Right kidney (tissue), 1 donor: ENCODE measurements at regions not wholly inside any gene's neighbourhood (a gene's known extent, or its start where the extent isn't known, plus 50 kb on each side); places are given as distances from the start of the nearest gene placed in this dataset.

ENCODE experiments used
- DNase-seq: peaks from one replicate; pipeline ENCODE4 v3.0.0-alpha.2; 2016

- no peak for DNase-seq
These were observed 255.8 kb upstream of the TENM3 start for GRCh38 chr4:181987392-181987791.

- no peak for DNase-seq
These were observed 254.1 kb upstream of the TENM3 start for GRCh38 chr4:181989071-181989470.

GRCh38 chr4:181991369-181992108, 251.7 kb upstream of the TENM3 start:
- no peak for DNase-seq

GRCh38 chr4:181998398-181999295, 244.6 kb upstream of the TENM3 start:
- DNase-seq = no peak

- no peak for DNase-seq
These were observed 243.1 kb upstream of the TENM3 start for GRCh38 chr4:182000077-182000476.

- no peak for DNase-seq
These were observed 232.3 kb upstream of the TENM3 start for GRCh38 chr4:182010876-182011275.

- DNase-seq = no peak
These were observed 229.0 kb upstream of the TENM3 start for GRCh38 chr4:182014164-182014563.

GRCh38 chr4:182015014-182015413, 228.2 kb upstream of the TENM3 start:
- no peak for DNase-seq

- DNase-seq = no peak
These were observed 227.3 kb upstream of the TENM3 start for GRCh38 chr4:182015893-182016292.

GRCh38 chr4:182017038-182017437, 226.2 kb upstream of the TENM3 start:
- DNase-seq = no peak

GRCh38 chr4:182018691-182019090, 224.5 kb upstream of the TENM3 start:
- DNase-seq = no peak

GRCh38 chr4:182019148-182019652, 224.0 kb upstream of the TENM3 start:
- DNase-seq = no peak

- DNase-seq = no peak
These were observed 220.3 kb upstream of the TENM3 start for GRCh38 chr4:182022909-182023308.

- no peak for DNase-seq
These were observed 219.7 kb upstream of the TENM3 start for GRCh38 chr4:182023469-182023868.

GRCh38 chr4:182042945-182043344, 200.3 kb upstream of the TENM3 start:
- no peak for DNase-seq

GRCh38 chr4:182048871-182049270, 194.3 kb upstream of the TENM3 start:
- no peak for DNase-seq

GRCh38 chr4:182056866-182057265, 186.3 kb upstream of the TENM3 start:
- DNase-seq = no peak

GRCh38 chr4:182062458-182062857, 180.7 kb upstream of the TENM3 start:
- DNase-seq = no peak

- DNase-seq = no peak
These were observed 180.3 kb upstream of the TENM3 start for GRCh38 chr4:182062936-182063335.

GRCh38 chr4:182063651-182064050, 179.6 kb upstream of the TENM3 start:
- no peak for DNase-seq

GRCh38 chr4:182065255-182065654, 177.9 kb upstream of the TENM3 start:
- no peak for DNase-seq

- DNase-seq = no peak
These were observed 177.2 kb upstream of the TENM3 start for GRCh38 chr4:182066037-182066436.

GRCh38 chr4:182067828-182068227, 175.4 kb upstream of the TENM3 start:
- DNase-seq = no peak
